ENCODE measurements at regions not wholly inside any gene's neighbourhood (a gene's known extent, or its start where the extent isn't known, plus 50 kb on each side); places are given as distances from the start of the nearest gene placed in this dataset.

- H3K79me1 ChIP-seq (ENCODE audit: low read depth, low read length) = no peaks in the 10 kb centered on the region
- no peaks in the 10 kb centered on the region for H3K23me2 ChIP-seq (ENCODE audit: low read depth, low read length)
- no peak overlapping the region for H3K14ac ChIP-seq (ENCODE audit: insufficient read length)
- H3K27me3 ChIP-seq (replicated peaks in 1 of 4; ENCODE audit: control insufficient read depth in 3 of 4, extremely low read depth in 1 of 4, insufficient read depth in 3 of 4, low read length in 3 of 4) = no peaks in the 10 kb centered on the region
- TF ChIP-seq CTCF (IDR thresholded peaks at IDR 0.05; ENCODE audit: control extremely low read depth in 1 of 3, insufficient read depth in 1 of 3, low read depth in 1 of 3, low read length in 3 of 3) (no peak), EP300 (IDR thresholded peaks at IDR 0.05; ENCODE audit: borderline replicate concordance in 1 of 2, low read depth in 2 of 2, low read length in 2 of 2) (no peak)
- H2BK12ac ChIP-seq (ENCODE audit: low read depth, low read length) = no peak overlapping the region
- no peak overlapping the region for H3K4me3 ChIP-seq (ENCODE audit: extremely low read depth in 1 of 4, insufficient read depth in 2 of 4, low read depth in 3 of 4, low read length in 4 of 4)
- no peak overlapping the region for H2BK5ac ChIP-seq (ENCODE audit: low read depth, low read length)
- H4K20me1 ChIP-seq (replicated peaks in 1 of 2; ENCODE audit: control insufficient read depth in 1 of 2, insufficient read depth in 2 of 2, low read length in 2 of 2) = no peaks in the 10 kb centered on the region
- ChIA-PET CTCF (ENCODE audit: partially characterized antibody) (interaction anchor here (0.6 to 1.3 kb wide), 4 partner anchors 55 to 222 kb away, joined by 3 read pairs; no protein-coding TSS in a partner anchor), POLR2A (ENCODE audit: partially characterized antibody) (no interaction called here)
- no peak for FAIRE-seq
- no peak for DNase-seq (ENCODE audit: low read depth in 1 of 2, low spot score in 2 of 2)
- no peaks in the 10 kb centered on the region for H3K4me1 ChIP-seq (replicated peaks in 1 of 4; ENCODE audit: control insufficient read depth in 3 of 4, insufficient read depth in 4 of 4, low read length in 3 of 4)
- no peak overlapping the region for H3K9ac ChIP-seq (replicated peaks in 1 of 4; ENCODE audit: extremely low read depth in 1 of 4, low read depth in 3 of 4, low read length in 3 of 4)
- no peak overlapping the region for H3K4me2 ChIP-seq (ENCODE audit: insufficient read depth in 1 of 2, low read depth in 2 of 2, low read length in 2 of 2)
- no peaks in the 10 kb centered on the region for H3K36me3 ChIP-seq (ENCODE audit: control insufficient read depth in 2 of 4, insufficient read depth in 4 of 4, low read length in 3 of 4)
- H2BK15ac ChIP-seq (ENCODE audit: low read length) = no peak overlapping the region
- no peaks in the 10 kb centered on the region for H3K9me3 ChIP-seq (ENCODE audit: insufficient read depth in 2 of 2, low read depth in 1 of 2, low read length in 1 of 2)
- no peak overlapping the region for H4K91ac ChIP-seq (replicated peaks; ENCODE audit: insufficient read length, low read length)
- H3K79me2 ChIP-seq (ENCODE audit: control insufficient read depth in 1 of 2, insufficient read depth in 2 of 2, low read length in 2 of 2) = no peaks in the 10 kb centered on the region
- 66% methylated on average over 3 of the region's 3 CpGs; no CpG with 5 or more reads in 1 of the 2 experiments for WGBS, 2 experiments (ENCODE audit: extremely low coverage in 1 of 2, insufficient coverage in 1 of 2, insufficient read length in 1 of 2, insufficient replicate concordance in 2 of 2, low coverage in 1 of 2, low lambda C conversion rate in 2 of 2, missing lambda C conversion rate in 1 of 2)
- H2AK5ac ChIP-seq (ENCODE audit: low read depth, low read length) = no peak overlapping the region
- H4K5ac ChIP-seq (ENCODE audit: insufficient read length, low read depth, low read length) = no peak overlapping the region
- H3K18ac ChIP-seq (ENCODE audit: extremely low read depth, low read length) = no peak overlapping the region
- no peak overlapping the region for H3K4ac ChIP-seq (replicated peaks; ENCODE audit: insufficient read length, low read depth, low read length)
- H3K23ac ChIP-seq (ENCODE audit: insufficient read length) = no peak overlapping the region
- H2BK120ac ChIP-seq (replicated peaks; ENCODE audit: low read depth, low read length) = no peak overlapping the region
- no peak overlapping the region for H3K56ac ChIP-seq (replicated peaks; ENCODE audit: insufficient read length, low read depth, low read length)
- H2AFZ ChIP-seq (ENCODE audit: low read length) = no peak overlapping the region
- H3K27ac ChIP-seq (ENCODE audit: low read depth, low read length) = no peak overlapping the region
- no peak overlapping the region for H4K8ac ChIP-seq (ENCODE audit: extremely low read depth, insufficient read depth, low read length)
- H2BK20ac ChIP-seq (ENCODE audit: low read length) = no peak overlapping the region
Measured at GRCh38 chr5:17012289-17012688, 76.2 kb upstream of the MYO10 start.

All from H1 (cell line).